ENCODE measurements at regions not wholly inside any gene's neighbourhood (a gene's known extent, or its start where the extent isn't known, plus 50 kb on each side); places are given as distances from the start of the nearest gene placed in this dataset.

DNA sequence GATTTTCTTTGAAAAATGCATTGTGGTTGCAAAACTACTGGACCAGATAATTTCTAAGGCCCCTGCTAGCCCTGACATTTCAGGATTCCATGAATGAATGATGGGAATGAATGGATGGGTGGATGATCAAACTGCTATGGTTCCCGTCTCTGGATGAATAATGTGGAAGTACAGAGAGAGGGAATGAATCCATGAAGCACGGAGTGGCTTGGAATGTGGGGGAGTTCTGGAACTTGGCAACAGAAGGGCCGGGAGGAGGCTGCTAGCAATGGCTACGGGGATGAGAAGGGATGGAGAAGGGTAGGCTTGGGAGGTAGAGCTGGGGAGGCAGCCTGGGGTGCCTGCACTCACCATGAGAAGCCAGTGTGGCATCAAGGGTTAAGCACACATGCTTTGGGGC, 84.8 kb downstream of the NCR2 start:
- TF ChIP-seq MYC (IDR thresholded peaks at IDR 0.05; ENCODE audit: low read depth, low read length) (no peak), POLR2A (IDR thresholded peaks at IDR 0.05; ENCODE audit: extremely low read depth, insufficient read length) (no peak)
- TF ChIP-seq, protein P1, sequence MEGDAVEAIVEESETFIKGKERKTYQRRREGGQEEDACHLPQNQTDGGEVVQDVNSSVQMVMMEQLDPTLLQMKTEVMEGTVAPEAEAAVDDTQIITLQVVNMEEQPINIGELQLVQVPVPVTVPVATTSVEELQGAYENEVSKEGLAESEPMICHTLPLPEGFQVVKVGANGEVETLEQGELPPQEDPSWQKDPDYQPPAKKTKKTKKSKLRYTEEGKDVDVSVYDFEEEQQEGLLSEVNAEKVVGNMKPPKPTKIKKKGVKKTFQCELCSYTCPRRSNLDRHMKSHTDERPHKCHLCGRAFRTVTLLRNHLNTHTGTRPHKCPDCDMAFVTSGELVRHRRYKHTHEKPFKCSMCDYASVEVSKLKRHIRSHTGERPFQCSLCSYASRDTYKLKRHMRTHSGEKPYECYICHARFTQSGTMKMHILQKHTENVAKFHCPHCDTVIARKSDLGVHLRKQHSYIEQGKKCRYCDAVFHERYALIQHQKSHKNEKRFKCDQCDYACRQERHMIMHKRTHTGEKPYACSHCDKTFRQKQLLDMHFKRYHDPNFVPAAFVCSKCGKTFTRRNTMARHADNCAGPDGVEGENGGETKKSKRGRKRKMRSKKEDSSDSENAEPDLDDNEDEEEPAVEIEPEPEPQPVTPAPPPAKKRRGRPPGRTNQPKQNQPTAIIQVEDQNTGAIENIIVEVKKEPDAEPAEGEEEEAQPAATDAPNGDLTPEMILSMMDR (IDR thresholded peaks at IDR 0.05; ENCODE audit: low read depth, low read length): no peak

Measured in NB4 (cell line).